ENCODE measurements at regions not wholly inside any gene's neighbourhood (a gene's known extent, or its start where the extent isn't known, plus 50 kb on each side); places are given as distances from the start of the nearest gene placed in this dataset.

DNA sequence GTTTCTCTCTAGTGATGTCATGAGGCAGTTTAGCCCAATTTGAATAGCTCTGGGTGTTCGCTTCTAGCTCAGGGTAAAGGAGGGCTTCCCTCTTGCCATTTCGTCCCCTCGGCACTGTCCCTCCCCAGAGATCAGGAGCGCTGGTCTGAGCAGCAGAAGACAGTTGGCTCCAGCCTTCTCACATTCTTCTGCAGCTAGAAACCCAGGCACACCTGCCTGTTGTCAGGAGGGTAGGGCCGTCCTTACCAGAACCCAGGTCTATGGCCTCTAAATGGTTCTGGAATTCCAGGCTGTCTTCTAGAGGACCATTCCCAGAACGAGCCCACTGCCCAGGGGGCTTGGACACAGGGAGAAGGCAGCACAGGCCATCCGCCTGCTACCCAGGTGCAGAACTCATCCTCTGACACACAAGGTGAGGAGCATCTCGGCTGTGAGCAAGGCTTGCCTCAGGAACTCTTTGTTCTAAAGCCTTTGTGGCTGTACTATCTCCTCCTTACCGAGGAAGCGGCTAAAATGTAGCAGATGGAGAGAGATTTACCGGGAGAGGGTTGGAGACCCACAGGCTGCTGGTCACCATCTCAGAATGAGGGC lies 255.6 kb upstream of the IRX2 start:
- WGBS, 2 donors: 54 to 59% methylated on average over 10 to 11 of the region's 11 CpGs
- Histone ChIP-seq H3K27ac (no peak overlapping the region), H3K36me3 (replicated peaks in 1 of 2; ENCODE audit: insufficient read depth in 1 of 2, low read depth in 2 of 2) (no peaks in the 10 kb centered on the region), H3K27me3 (no peaks in the 10 kb centered on the region), H3K4me1 (no peaks in the 10 kb centered on the region), H3K9me3 (no peaks in the 10 kb centered on the region), H3K4me3 (no peak overlapping the region)
- ATAC-seq: no peak
- DNase-seq: no peak
- TF ChIP-seq, protein P1, sequence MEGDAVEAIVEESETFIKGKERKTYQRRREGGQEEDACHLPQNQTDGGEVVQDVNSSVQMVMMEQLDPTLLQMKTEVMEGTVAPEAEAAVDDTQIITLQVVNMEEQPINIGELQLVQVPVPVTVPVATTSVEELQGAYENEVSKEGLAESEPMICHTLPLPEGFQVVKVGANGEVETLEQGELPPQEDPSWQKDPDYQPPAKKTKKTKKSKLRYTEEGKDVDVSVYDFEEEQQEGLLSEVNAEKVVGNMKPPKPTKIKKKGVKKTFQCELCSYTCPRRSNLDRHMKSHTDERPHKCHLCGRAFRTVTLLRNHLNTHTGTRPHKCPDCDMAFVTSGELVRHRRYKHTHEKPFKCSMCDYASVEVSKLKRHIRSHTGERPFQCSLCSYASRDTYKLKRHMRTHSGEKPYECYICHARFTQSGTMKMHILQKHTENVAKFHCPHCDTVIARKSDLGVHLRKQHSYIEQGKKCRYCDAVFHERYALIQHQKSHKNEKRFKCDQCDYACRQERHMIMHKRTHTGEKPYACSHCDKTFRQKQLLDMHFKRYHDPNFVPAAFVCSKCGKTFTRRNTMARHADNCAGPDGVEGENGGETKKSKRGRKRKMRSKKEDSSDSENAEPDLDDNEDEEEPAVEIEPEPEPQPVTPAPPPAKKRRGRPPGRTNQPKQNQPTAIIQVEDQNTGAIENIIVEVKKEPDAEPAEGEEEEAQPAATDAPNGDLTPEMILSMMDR (IDR thresholded peaks at IDR 0.05): no peak
- TF ChIP-seq POLR2A (IDR thresholded peaks at IDR 0.05): no peak
- intact Hi-C loops (cut with DNase I): no loop called here

DNA sequence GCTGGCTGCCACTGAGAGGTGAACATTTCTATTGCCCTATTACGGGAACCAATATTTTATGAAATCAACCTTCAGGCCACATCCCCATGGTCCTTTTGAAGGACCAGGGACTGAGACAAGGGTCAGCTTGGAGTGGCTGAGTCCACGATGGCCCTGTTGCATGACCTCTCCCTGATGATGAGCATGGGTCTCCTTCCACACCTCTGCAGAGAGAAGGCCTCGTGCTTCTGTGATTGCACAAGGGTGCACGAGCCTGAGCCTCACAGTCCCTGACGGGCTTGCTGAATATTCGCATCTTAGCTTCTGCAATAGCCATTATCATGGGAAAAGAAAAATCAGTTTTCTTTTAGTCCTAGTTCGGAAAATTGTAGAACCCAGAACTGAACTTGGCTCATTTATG lies 255.0 kb upstream of the IRX2 start:
- WGBS, 2 donors: 44 to 60% methylated on average over 7 of the region's 7 CpGs
- H3K9me3 ChIP-seq: no peaks in the 10 kb centered on the region
- H3K27ac ChIP-seq: no peak overlapping the region
- no peak overlapping the region for H3K4me3 ChIP-seq
- no peaks in the 10 kb centered on the region for H3K27me3 ChIP-seq
- H3K4me1 ChIP-seq: no peaks in the 10 kb centered on the region
- ATAC-seq (no peak), DNase-seq (no peak)
- TF ChIP-seq, protein P1 (IDR thresholded peaks at IDR 0.05): no peak
- no peak for TF ChIP-seq POLR2A (IDR thresholded peaks at IDR 0.05)
- intact Hi-C loops (cut with DNase I): no loop called here
- no peaks in the 10 kb centered on the region for H3K36me3 ChIP-seq (replicated peaks in 1 of 2; ENCODE audit: insufficient read depth in 1 of 2, low read depth in 2 of 2)

DNA sequence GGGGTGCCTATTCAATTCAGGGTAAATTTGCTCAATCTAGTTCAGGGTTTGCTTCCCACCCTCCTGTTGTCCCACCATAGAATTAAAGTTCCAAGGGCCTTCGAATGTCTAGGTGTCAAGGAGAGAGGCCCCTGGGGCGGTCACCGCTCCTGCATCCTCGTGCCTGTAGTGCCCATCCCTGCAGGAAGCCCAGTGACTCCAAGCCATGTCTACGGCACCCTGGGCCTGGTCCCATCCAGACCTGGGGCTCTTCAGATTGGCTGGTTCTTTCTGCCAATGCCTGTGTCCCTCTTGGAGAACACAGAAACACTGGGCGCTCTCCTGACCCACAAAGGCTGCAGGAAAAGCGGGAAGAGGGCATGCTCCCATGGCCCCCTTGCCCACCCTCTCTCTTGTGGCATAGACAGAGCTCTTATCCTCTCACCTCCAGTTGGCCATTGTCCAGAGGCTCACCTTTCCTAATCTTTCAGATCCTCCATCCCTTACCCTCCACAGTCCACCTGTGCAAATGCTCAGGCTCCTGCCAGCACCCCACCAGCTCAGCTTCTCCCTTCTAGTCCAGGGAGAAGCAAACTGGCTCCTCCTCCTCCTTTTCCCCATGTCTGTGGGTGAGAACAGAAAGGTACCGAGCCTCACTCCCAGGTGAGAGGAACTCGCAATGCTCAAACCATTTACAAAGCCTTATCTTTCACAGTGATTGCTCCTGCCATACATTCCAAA lies 253.0 kb upstream of the IRX2 start:
- Histone ChIP-seq H3K36me3 (replicated peaks in 1 of 2; ENCODE audit: insufficient read depth in 1 of 2, low read depth in 2 of 2) (no peaks in the 10 kb centered on the region), H3K27ac (no peak overlapping the region), H3K9me3 (no peaks in the 10 kb centered on the region), H3K27me3 (no peaks in the 10 kb centered on the region), H3K4me3 (no peak overlapping the region), H3K4me1 (no peaks in the 10 kb centered on the region)
- ATAC-seq: no peak
- TF ChIP-seq, protein P1 (IDR thresholded peaks at IDR 0.05): no peak
- TF ChIP-seq POLR2A (IDR thresholded peaks at IDR 0.05): no peak
- intact Hi-C loops (cut with DNase I): no loop called here
- 68 to 77% methylated on average over 8 to 9 of the region's 9 CpGs for WGBS, 2 donors
- no peak for DNase-seq

DNA sequence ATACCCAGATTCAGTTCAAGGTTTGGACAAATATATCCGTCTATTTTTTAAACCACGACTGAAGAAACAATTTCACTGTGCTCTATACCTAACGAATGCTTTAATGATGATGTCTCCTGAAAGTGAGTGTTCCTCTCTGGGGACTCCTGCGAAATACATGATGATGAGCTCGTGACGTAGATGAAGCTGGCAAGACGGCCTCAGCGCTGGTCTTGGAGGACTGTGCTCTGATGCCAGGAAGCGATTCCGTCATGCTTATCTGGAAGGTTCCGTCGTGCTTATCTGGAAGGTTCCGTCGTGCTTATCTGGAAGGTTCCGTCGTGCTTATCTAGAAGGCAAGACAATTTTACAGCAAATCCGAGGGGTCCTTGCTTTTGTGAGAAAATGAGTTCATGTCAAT lies 250.8 kb upstream of the IRX2 start:
- Histone ChIP-seq H3K36me3 (replicated peaks in 1 of 2; ENCODE audit: insufficient read depth in 1 of 2, low read depth in 2 of 2) (no peaks in the 10 kb centered on the region), H3K4me3 (no peak overlapping the region), H3K9me3 (no peaks in the 10 kb centered on the region), H3K4me1 (no peaks in the 10 kb centered on the region), H3K27ac (no peak overlapping the region), H3K27me3 (no peaks in the 10 kb centered on the region)
- TF ChIP-seq POLR2A (IDR thresholded peaks at IDR 0.05): no peak
- TF ChIP-seq, protein P1 (IDR thresholded peaks at IDR 0.05): no peak
- DNase-seq: no peak
- no peak for ATAC-seq
- intact Hi-C loops (cut with DNase I): no loop called here
- 55 to 65% methylated on average over 17 of the region's 17 CpGs for WGBS, 2 donors

DNA sequence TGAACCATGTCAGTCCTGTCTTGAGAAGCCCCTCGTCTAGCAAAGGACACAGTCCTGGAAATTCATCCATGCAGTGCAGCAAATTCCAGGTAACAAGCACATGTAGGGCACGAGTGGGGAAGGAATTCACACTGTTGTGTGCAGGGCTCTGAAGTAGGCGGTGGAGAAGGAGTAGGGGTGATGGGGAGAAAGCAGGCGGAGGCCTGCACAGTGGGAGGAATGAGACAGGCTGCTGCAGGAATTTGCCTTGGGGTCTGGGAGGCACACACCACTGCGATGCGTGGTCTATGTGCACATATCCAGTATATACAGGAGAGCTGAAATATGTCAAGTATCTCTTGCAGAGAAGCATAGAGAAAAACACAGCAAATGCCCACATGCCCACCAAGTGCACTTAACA lies 249.2 kb upstream of the IRX2 start:
- DNase-seq: no peak
- no peaks in the 10 kb centered on the region for H3K36me3 ChIP-seq (replicated peaks in 1 of 2; ENCODE audit: insufficient read depth in 1 of 2, low read depth in 2 of 2)
- H3K4me3 ChIP-seq: no peak overlapping the region
- WGBS, 2 donors: 55 to 57% methylated on average over 6 of the region's 6 CpGs
- TF ChIP-seq, protein P1 (IDR thresholded peaks at IDR 0.05): no peak
- no peak for TF ChIP-seq POLR2A (IDR thresholded peaks at IDR 0.05)
- no peaks in the 10 kb centered on the region for H3K4me1 ChIP-seq
- H3K9me3 ChIP-seq: no peaks in the 10 kb centered on the region
- no peak for ATAC-seq
- intact Hi-C loops (cut with DNase I): no loop called here
- H3K27me3 ChIP-seq: no peaks in the 10 kb centered on the region
- H3K27ac ChIP-seq: no peak overlapping the region

Data from body of pancreas (tissue), 4 donors.